H9 (cell line): ENCODE measurements at regions not wholly inside any gene's neighbourhood (a gene's known extent, or its start where the extent isn't known, plus 50 kb on each side); places are given as distances from the start of the nearest gene placed in this dataset.

Experiments used
- DNase-seq: peaks from one replicate; pipeline ENCODE4 v3.0.0-alpha.2; 2017
- H2AFZ ChIP-seq: one replicate; pipeline ENCODE4 v1.6.1; 2013; ENCODE audit warnings: mild to moderate bottlenecking, low read length, control low read depth, moderate library complexity
- H2AK5ac ChIP-seq: 2 replicates; pipeline ENCODE4 v1.6.1; 2013; ENCODE audit warnings: low read length, control low read depth, mixed read lengths; ENCODE audit not compliant: insufficient read length
- H2BK120ac ChIP-seq: one replicate; pipeline ENCODE4 v1.6.1; 2013; ENCODE audit warnings: low read depth, mild to moderate bottlenecking, low read length, control low read depth, inconsistent platforms; ENCODE audit not compliant: poor library complexity, severe bottlenecking
- H2BK12ac ChIP-seq: 2 replicates; pipeline ENCODE4 v1.6.1; 2013; ENCODE audit warnings: low read length, control low read depth, mixed read lengths, low read depth; ENCODE audit not compliant: insufficient read length
- H2BK15ac ChIP-seq: 2 replicates; pipeline ENCODE4 v1.6.1; 2013; ENCODE audit warnings: low read depth, low read length, control low read depth
- H2BK20ac ChIP-seq: one replicate; pipeline ENCODE4 v1.6.1; 2013; ENCODE audit warnings: low read depth, mild to moderate bottlenecking, low read length, control low read depth, inconsistent platforms; ENCODE audit not compliant: poor library complexity, severe bottlenecking
- H2BK5ac ChIP-seq: 2 replicates; pipeline ENCODE4 v1.6.1; 2013; ENCODE audit warnings: low read length, control low read depth, mixed read lengths; ENCODE audit not compliant: insufficient read length
- H3K14ac ChIP-seq: 2 replicates; pipeline ENCODE4 v1.6.1; 2013; ENCODE audit warnings: low read length, control low read depth; ENCODE audit not compliant: insufficient read depth
- H3K18ac ChIP-seq: 2 replicates; pipeline ENCODE4 v1.6.1; 2013; ENCODE audit warnings: low read depth, mild to moderate bottlenecking, mixed read lengths, low read length, control low read depth; ENCODE audit not compliant: insufficient read length
- H3K23ac ChIP-seq: 2 replicates; pipeline ENCODE4 v1.6.1; 2013; ENCODE audit warnings: low read length, control low read depth, mixed read lengths, low read depth; ENCODE audit not compliant: insufficient read length
- H3K23me2 ChIP-seq: 2 replicates; pipeline ENCODE4 v1.6.1; 2013; ENCODE audit warnings: low read depth, mild to moderate bottlenecking, mixed read lengths, low read length, control low read depth; ENCODE audit not compliant: insufficient read length, poor library complexity, severe bottlenecking
- H3K27ac ChIP-seq: 2 replicates; pipeline ENCODE4 v1.5.1; 2013; ENCODE audit warnings: low read length, control low read depth, mixed read lengths, low read depth; ENCODE audit not compliant: insufficient read length
- H3K27me3 ChIP-seq: 2 replicates; pipeline ENCODE4 v1.6.1; 2013; ENCODE audit warnings: low read length, control low read depth, inconsistent platforms; ENCODE audit not compliant: insufficient read depth
- H3K4ac ChIP-seq: 2 replicates; pipeline ENCODE4 v1.6.1; 2013; ENCODE audit warnings: low read depth, mild to moderate bottlenecking, control low read depth, inconsistent platforms, low read length, moderate library complexity
- H3K4me1 ChIP-seq: 2 replicates; pipeline ENCODE4 v1.6.1; 2013; ENCODE audit warnings: low read length, control low read depth, inconsistent platforms; ENCODE audit not compliant: insufficient read depth
- H3K4me2 ChIP-seq: 2 replicates; pipeline ENCODE4 v1.6.1; 2013; ENCODE audit warnings: low read length, control low read depth, mixed read lengths; ENCODE audit not compliant: insufficient read length, insufficient read depth
- H3K56ac ChIP-seq: 2 replicates; pipeline ENCODE4 v1.6.1; 2013; ENCODE audit warnings: low read depth, mild to moderate bottlenecking, mixed read lengths, low read length, control low read depth; ENCODE audit not compliant: insufficient read length
- H3K79me1 ChIP-seq: 2 replicates; pipeline ENCODE4 v1.6.1; 2013; ENCODE audit warnings: low read depth, mild to moderate bottlenecking, moderate library complexity, low read length, control low read depth, inconsistent platforms; ENCODE audit not compliant: insufficient read depth, poor library complexity, severe bottlenecking
- H3K79me2 ChIP-seq: 2 replicates; pipeline ENCODE4 v1.6.1; 2013; ENCODE audit warnings: low read length, control low read depth, inconsistent platforms; ENCODE audit not compliant: insufficient read depth
- H3K9ac ChIP-seq: 2 replicates; pipeline ENCODE4 v1.6.1; 2013; ENCODE audit warnings: low read length, control low read depth, mixed read lengths; ENCODE audit not compliant: insufficient read length; ENCODE audit errors: extremely low read depth
- H3K9me3 ChIP-seq: one replicate; pipeline ENCODE4 v1.6.1; 2013; ENCODE audit warnings: low read depth, low read length, inconsistent platforms; ENCODE audit not compliant: control insufficient read depth
- H3T11ph ChIP-seq: one replicate; pipeline ENCODE4 v1.6.1; 2013; ENCODE audit warnings: mild to moderate bottlenecking, low read length, control low read depth, inconsistent platforms
- H4K20me1 ChIP-seq: one replicate; pipeline ENCODE4 v1.6.1; 2013; ENCODE audit not compliant: control insufficient read depth, insufficient read length, insufficient read depth
- H4K5ac ChIP-seq: 2 replicates; pipeline ENCODE4 v1.6.1; 2013; ENCODE audit warnings: low read depth, mild to moderate bottlenecking, mixed read lengths, low read length, control low read depth; ENCODE audit not compliant: insufficient read length
- H4K8ac ChIP-seq: replicated peaks from 2 replicates; pipeline ENCODE4 v1.6.1; 2013; ENCODE audit warnings: low read length, control low read depth, mixed read lengths, low read depth; ENCODE audit not compliant: insufficient read length
- H4K91ac ChIP-seq: 2 replicates; pipeline ENCODE4 v1.6.1; 2013; ENCODE audit warnings: low read depth, mild to moderate bottlenecking, moderate library complexity, mixed read lengths, low read length, control low read depth; ENCODE audit not compliant: insufficient read length
- H3K27ac Mint-ChIP-seq, 3 experiments: 2 replicates in 2 of 3; 3 replicates in 1 of 3; pipeline ENCODE4 v1.8.0; 2020 to 2021; ENCODE audit warnings: mixed read lengths in 3 of 3, mild to moderate bottlenecking in 1 of 3, moderate library complexity in 1 of 3
- H3K27me3 Mint-ChIP-seq: 2 replicates; pipeline ENCODE4 v1.8.0; 2021; ENCODE audit warnings: low read depth, mild to moderate bottlenecking, moderate library complexity, mixed read lengths
- H3K36me3 Mint-ChIP-seq, 3 experiments: 2 replicates in 2 of 3; 3 replicates in 1 of 3; pipeline ENCODE4 v1.8.0; 2020 to 2021; ENCODE audit warnings: low read depth in 3 of 3, mixed read lengths in 3 of 3; ENCODE audit not compliant: insufficient read depth in 1 of 3
- H3K4me1 Mint-ChIP-seq, 2 experiments: 2 replicates each; pipeline ENCODE4 v1.8.0; 2020; ENCODE audit warnings: mixed read lengths in 2 of 2
- H3K4me3 Mint-ChIP-seq, 2 experiments: 2 replicates in 1 of 2; 3 replicates in 1 of 2; pipeline ENCODE4 v1.8.0; 2020 to 2021; ENCODE audit warnings: mild to moderate bottlenecking in 2 of 2, mixed read lengths in 2 of 2, moderate library complexity in 1 of 2
- H3K9me3 Mint-ChIP-seq, 2 experiments: 2 replicates in 1 of 2; 3 replicates in 1 of 2; pipeline ENCODE4 v1.8.0; 2020; ENCODE audit warnings: mild to moderate bottlenecking in 2 of 2, mixed read lengths in 2 of 2, moderate library complexity in 1 of 2
- CTCF ChIP-seq: fragments of 200-600 bp; sonication (generic); conservative IDR thresholded peaks from 3 replicates; pipeline ENCODE4 v1.8.0; 2021; ENCODE audit warnings: antibody characterized with exemption, mild to moderate bottlenecking
- WGBS: extraction: QIAGEN DNeasy Blood & Tissue Kit; methylation state at CpG from one replicate; pipeline ENCODE4 v1.1.7; 2013; ENCODE audit warnings: missing lambda C conversion rate, low lambda C conversion rate, mixed read lengths; ENCODE audit not compliant: insufficient read length; ENCODE audit errors: extremely low coverage; 5-methylcytosine and 5-hydroxymethylcytosine counted together

GRCh38 chr5:166172597-166172996, 2118.8 kb upstream of the WWC1 start:
- no peak overlapping the region for H4K5ac ChIP-seq
- H3K36me3 Mint-ChIP-seq, result no peaks in the 10 kb centered on the region
- H3K79me2 ChIP-seq, result no peaks in the 10 kb centered on the region
- no peak overlapping the region for H2BK20ac ChIP-seq
- H3K56ac ChIP-seq, result no peak overlapping the region
- no peaks in the 10 kb centered on the region for H4K20me1 ChIP-seq
- H3K14ac ChIP-seq, result no peak overlapping the region
- no peaks in the 10 kb centered on the region for H3K79me1 ChIP-seq
- H2AK5ac ChIP-seq, result no peak overlapping the region
- H2AFZ ChIP-seq, result no peak overlapping the region
- WGBS, result no CpG with 5 or more reads among the region's 4 CpGs
- no peak for DNase-seq
- no peak overlapping the region for H3K4me2 ChIP-seq
- H3K18ac ChIP-seq, result no peak overlapping the region
- peaks cover 3 to 4% of the 10 kb centered on the region in 2 experiments; a peak in 2 of 4 replicates for H3K4me1 Mint-ChIP-seq
- H3T11ph ChIP-seq, result no peak overlapping the region
- no peaks in the 10 kb centered on the region for H3K9me3 Mint-ChIP-seq
- H3K4me3 Mint-ChIP-seq, result no peak overlapping the region
- H3K27me3 Mint-ChIP-seq, result no peaks in the 10 kb centered on the region
- H2BK12ac ChIP-seq, result no peak overlapping the region
- H4K91ac ChIP-seq, result no peak overlapping the region
- no peak overlapping the region for H3K27ac Mint-ChIP-seq
- no peaks in the 10 kb centered on the region for H3K9me3 ChIP-seq
- no peak overlapping the region for H3K23ac ChIP-seq
- TF ChIP-seq CTCF, result no peak
- H3K27me3 ChIP-seq, result no peaks in the 10 kb centered on the region
- no peak overlapping the region for H2BK15ac ChIP-seq
- H3K27ac ChIP-seq, result no peak overlapping the region
- H3K4ac ChIP-seq, result no peak overlapping the region
- H4K8ac ChIP-seq, result no peak overlapping the region
- H3K9ac ChIP-seq, result no peak overlapping the region
- H2BK5ac ChIP-seq, result no peak overlapping the region
- no peaks in the 10 kb centered on the region for H3K23me2 ChIP-seq
- no peaks in the 10 kb centered on the region for H3K4me1 ChIP-seq
- no peak overlapping the region for H2BK120ac ChIP-seq
